GM12865 (cell line): ENCODE measurements at regions not wholly inside any gene's neighbourhood (a gene's known extent, or its start where the extent isn't known, plus 50 kb on each side); places are given as distances from the start of the nearest gene placed in this dataset.
"Not testable (repeated sequence)": the region's sequence is repeated elsewhere in the genome, so short reads cannot be mapped to it uniquely, and the experiment has no call there.

Experiments used
- DNase-seq: peaks from one replicate; pipeline ENCODE4 v3.0.0; 2010; ENCODE audit warnings: low read depth
- H3K4me3 ChIP-seq: 2 replicates; pipeline ENCODE4 v1.5.1; 2011; ENCODE audit warnings: mild to moderate bottlenecking, low read depth, low read length, control low read depth
- CTCF ChIP-seq: IDR thresholded peaks from 2 replicates; pipeline ENCODE4 v1.5.1; 2011; ENCODE audit warnings: low read length, control low read depth, low read depth, inconsistent platforms; ENCODE audit not compliant: insufficient read depth; ENCODE audit errors: missing control alignments

- DNase-seq: no peak
- TF ChIP-seq CTCF: no peak
- H3K4me3 ChIP-seq: no peak overlapping the region
These were observed 323.3 kb upstream of the TNRC6C start for GRCh38 chr17:77635176-77635575.

GRCh38 chr17:77635785-77636184 is 322.7 kb upstream of the TNRC6C start:
- not testable (repeated sequence) for DNase-seq, H3K4me3 ChIP-seq

- no peak overlapping the region for H3K4me3 ChIP-seq
- TF ChIP-seq CTCF: no peak
- DNase-seq: no peak
These were observed 321.4 kb upstream of the TNRC6C start for GRCh38 chr17:77636835-77637817.

- no peak for DNase-seq
These were observed 320.5 kb upstream of the TNRC6C start for GRCh38 chr17:77637818-77638575.

GRCh38 chr17:77640252-77640651 is 318.3 kb upstream of the TNRC6C start:
- no peak for TF ChIP-seq CTCF
- DNase-seq: no peak
- H3K4me3 ChIP-seq: no peak overlapping the region

More at GRCh38 chr17:77637818-77638575, 320.5 kb upstream of the TNRC6C start:
- no peak overlapping the region for H3K4me3 ChIP-seq
- no peak for TF ChIP-seq CTCF

- no peak for TF ChIP-seq CTCF
- DNase-seq: no peak
These were observed 317.4 kb upstream of the TNRC6C start for GRCh38 chr17:77640916-77641605.

GRCh38 chr17:77641718-77642117 is 316.8 kb upstream of the TNRC6C start:
- H3K4me3 ChIP-seq: no peak overlapping the region
- no peak for TF ChIP-seq CTCF
- DNase-seq: no peak

More at GRCh38 chr17:77640916-77641605, 317.4 kb upstream of the TNRC6C start:
- no peak overlapping the region for H3K4me3 ChIP-seq
